GM23248 (cell line): ENCODE measurements at regions not wholly inside any gene's neighbourhood (a gene's known extent, or its start where the extent isn't known, plus 50 kb on each side); places are given as distances from the start of the nearest gene placed in this dataset.
"Not testable (repeated sequence)": the region's sequence is repeated elsewhere in the genome, so short reads cannot be mapped to it uniquely, and the experiment has no call there.

Experiments used
- DNase-seq: peaks from one replicate; pipeline ENCODE4 v3.0.0-alpha.2; 2015
- H2AFZ ChIP-seq: fragments of 200-600 bp; sonication (generic); 2 replicates; pipeline ENCODE4 v1.6.1; 2016; ENCODE audit warnings: antibody characterized with exemption
- H3F3A ChIP-seq: fragments of 200-600 bp; sonication (generic); 2 replicates; pipeline ENCODE4 v1.6.1; 2016; ENCODE audit warnings: mild to moderate bottlenecking, antibody characterized with exemption, mixed run types; ENCODE audit not compliant: insufficient read depth
- H3K27ac ChIP-seq: fragments of 200-600 bp; sonication (generic); 2 replicates; pipeline ENCODE4 v1.5.1; 2016; ENCODE audit warnings: mild to moderate bottlenecking
- H3K27me3 ChIP-seq: fragments of 200-600 bp; sonication (generic); replicated peaks from 2 replicates; pipeline ENCODE4 v1.6.1; 2016; ENCODE audit warnings: mild to moderate bottlenecking; ENCODE audit not compliant: insufficient read depth
- H3K36me3 ChIP-seq: fragments of 200-600 bp; sonication (generic); 2 replicates; pipeline ENCODE4 v1.6.1; 2016; ENCODE audit warnings: low read depth, mild to moderate bottlenecking
- H3K4me1 ChIP-seq: fragments of 200-600 bp; sonication (generic); 2 replicates; pipeline ENCODE4 v1.6.1; 2016; ENCODE audit warnings: mild to moderate bottlenecking; ENCODE audit not compliant: insufficient read depth
- H3K4me2 ChIP-seq: fragments of 200-600 bp; sonication (generic); one replicate; pipeline ENCODE4 v1.6.1; 2016; ENCODE audit warnings: mild to moderate bottlenecking; ENCODE audit not compliant: unreplicated experiment
- H3K4me3 ChIP-seq: fragments of 200-600 bp; sonication (generic); 2 replicates; pipeline ENCODE4 v1.5.1; 2016; ENCODE audit warnings: mild to moderate bottlenecking
- H3K79me2 ChIP-seq: fragments of 200-600 bp; sonication (generic); 2 replicates; pipeline ENCODE4 v1.6.1; 2016; ENCODE audit warnings: mild to moderate bottlenecking; ENCODE audit not compliant: insufficient read depth
- H3K9ac ChIP-seq: fragments of 200-600 bp; sonication (generic); 2 replicates; pipeline ENCODE4 v1.6.1; 2016; ENCODE audit warnings: mild to moderate bottlenecking
- H3K9me2 ChIP-seq: fragments of 200-600 bp; sonication (generic); 2 replicates; pipeline ENCODE4 v1.6.1; 2016; ENCODE audit warnings: mixed run types, mild to moderate bottlenecking, moderate library complexity; ENCODE audit not compliant: insufficient read depth
- H3K9me3 ChIP-seq: fragments of 200-600 bp; sonication (generic); one replicate; pipeline ENCODE4 v1.6.1; 2017; ENCODE audit warnings: low read depth
- H4K20me1 ChIP-seq: fragments of 200-600 bp; sonication (generic); 2 replicates; pipeline ENCODE4 v1.6.0; 2016; ENCODE audit not compliant: insufficient read depth
- EZH2 ChIP-seq: fragments of 200-600 bp; sonication (generic); IDR thresholded peaks from 2 replicates; pipeline ENCODE4 v1.6.1; 2018; ENCODE audit warnings: antibody characterized with exemption, mild to moderate bottlenecking; ENCODE audit not compliant: insufficient read depth, poor library complexity, severe bottlenecking
- EZH2phosphoT487 ChIP-seq: fragments of 200-600 bp; sonication (generic); IDR thresholded peaks from 2 replicates; pipeline ENCODE4 v1.6.1; 2018; ENCODE audit warnings: antibody characterized with exemption, moderate library complexity, mild to moderate bottlenecking, low read depth; ENCODE audit not compliant: insufficient read depth
- WGBS, 2 experiments: methylation state at CpG; one replicate each; pipeline ENCODE4 v1.1.6; 2015 to 2017; ENCODE audit warnings: low lambda C conversion rate in 2 of 2, low coverage in 1 of 2; ENCODE audit errors: missing lambda C conversion rate in 2 of 2; 5-methylcytosine and 5-hydroxymethylcytosine counted together
- in situ Hi-C: fragments of 300-500 bp; cut with MboI; formaldehyde crosslinking; loops from 2 replicates; pipeline ENCODE4 v1.15.0; 2020

DNA sequence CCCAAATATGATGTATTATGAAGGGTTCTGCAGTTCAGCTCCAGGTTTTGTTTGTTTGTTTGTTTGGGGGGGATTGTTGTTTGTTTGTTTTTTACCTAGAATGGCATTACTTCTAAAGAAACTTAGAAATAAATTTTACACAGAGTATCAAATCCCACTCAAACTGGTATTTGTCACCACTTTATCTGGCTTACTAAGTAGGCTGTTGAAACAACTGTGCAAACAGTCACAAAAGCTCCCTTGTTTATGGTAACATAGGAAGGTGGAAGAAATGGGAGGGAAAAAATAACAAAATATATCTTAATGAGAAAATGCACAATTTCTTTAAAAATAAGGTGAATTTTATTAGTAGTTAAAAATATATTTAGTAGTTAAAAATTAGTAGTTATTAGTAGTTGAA is 108.3 kb upstream of the ANO5 start:
- Histone ChIP-seq H3K79me2 (no peaks in the 10 kb centered on the region), H3K9ac (no peak overlapping the region), H3K4me2 (no peak overlapping the region), H3K9me3 (no peaks in the 10 kb centered on the region), H4K20me1 (no peaks in the 10 kb centered on the region), H3K4me3 (no peak overlapping the region), H2AFZ (no peak overlapping the region), H3K9me2 (no peaks in the 10 kb centered on the region), H3K4me1 (no peaks in the 10 kb centered on the region), H3K27me3 (no peaks in the 10 kb centered on the region), H3K27ac (no peak overlapping the region), H3K36me3 (no peaks in the 10 kb centered on the region), H3F3A (no peaks in the 10 kb centered on the region)
- TF ChIP-seq EZH2 (no peak), EZH2phosphoT487 (no peak)
- DNase-seq, result no peak
- in situ Hi-C loops, result no loop called here

DNA sequence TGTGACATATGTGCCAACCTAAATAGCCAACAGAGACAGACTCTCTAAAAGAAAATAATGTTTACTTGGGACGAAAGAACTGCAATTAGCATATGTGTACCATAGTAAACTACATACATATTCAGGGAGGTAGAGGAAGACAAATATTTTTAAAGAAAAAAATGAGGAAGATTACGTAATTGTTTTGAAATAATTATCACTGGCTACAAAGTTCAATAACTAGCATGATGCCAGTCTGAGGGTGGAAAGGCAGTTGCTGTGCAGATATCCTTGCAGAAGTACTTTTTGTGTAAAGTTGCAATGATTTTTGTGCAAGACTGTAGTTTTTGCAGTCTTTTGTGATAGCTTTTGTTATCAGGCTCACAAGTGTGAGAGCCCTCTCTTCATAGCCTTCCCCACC is 103.3 kb upstream of the ANO5 start:
- WGBS, 2 experiments, result 12 to 13% methylated on average over 2 of the region's 2 CpGs
- Histone ChIP-seq H3K9me2 (no peaks in the 10 kb centered on the region), H3K9me3 (no peaks in the 10 kb centered on the region), H4K20me1 (no peaks in the 10 kb centered on the region), H3K36me3 (no peaks in the 10 kb centered on the region), H3K79me2 (no peaks in the 10 kb centered on the region), H2AFZ (no peak overlapping the region), H3K4me2 (no peak overlapping the region), H3F3A (no peaks in the 10 kb centered on the region), H3K27me3 (no peaks in the 10 kb centered on the region), H3K9ac (no peak overlapping the region), H3K4me3 (no peak overlapping the region), H3K27ac (no peak overlapping the region), H3K4me1 (no peaks in the 10 kb centered on the region)
- in situ Hi-C loops, result no loop called here
- TF ChIP-seq EZH2 (no peak), EZH2phosphoT487 (no peak)
- no peak for DNase-seq

DNA sequence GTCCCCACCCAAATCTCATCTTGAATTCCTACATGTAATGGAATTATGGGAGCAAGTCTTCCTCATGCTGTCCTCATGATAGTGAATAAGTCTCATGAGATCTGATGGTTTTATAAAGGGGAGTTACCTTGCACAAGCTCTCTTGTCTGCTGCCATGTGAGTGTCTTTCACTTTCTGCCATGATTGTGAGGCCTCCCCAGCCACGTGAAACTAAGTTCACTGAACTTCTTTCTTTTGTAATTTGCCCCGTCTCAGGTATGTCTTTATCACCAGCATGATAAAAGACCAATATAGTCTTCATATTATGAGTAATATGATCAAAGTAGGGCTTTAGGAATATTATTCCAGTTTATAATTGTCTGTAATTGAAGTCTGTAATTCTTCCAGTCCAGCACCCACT is 86.3 kb upstream of the ANO5 start:
- DNase-seq, result no peak
- TF ChIP-seq EZH2phosphoT487, result no peak
- no peak for TF ChIP-seq EZH2
- H3K9me2 ChIP-seq, result no peaks in the 10 kb centered on the region
- no peak overlapping the region for H3K9ac ChIP-seq
- H2AFZ ChIP-seq, result no peak overlapping the region
- 0 to 3% methylated on average over 2 of the region's 2 CpGs for WGBS, 2 experiments
- no peaks in the 10 kb centered on the region for H3K36me3 ChIP-seq
- no peak overlapping the region for H3K4me2 ChIP-seq
- H3K4me1 ChIP-seq, result no peaks in the 10 kb centered on the region
- no peaks in the 10 kb centered on the region for H3K27me3 ChIP-seq
- H3K4me3 ChIP-seq, result no peak overlapping the region
- in situ Hi-C loops, result no loop called here
- H3K79me2 ChIP-seq, result no peaks in the 10 kb centered on the region
- no peaks in the 10 kb centered on the region for H3K9me3 ChIP-seq
- no peaks in the 10 kb centered on the region for H4K20me1 ChIP-seq
- H3F3A ChIP-seq, result no peaks in the 10 kb centered on the region
- H3K27ac ChIP-seq, result no peak overlapping the region

DNA sequence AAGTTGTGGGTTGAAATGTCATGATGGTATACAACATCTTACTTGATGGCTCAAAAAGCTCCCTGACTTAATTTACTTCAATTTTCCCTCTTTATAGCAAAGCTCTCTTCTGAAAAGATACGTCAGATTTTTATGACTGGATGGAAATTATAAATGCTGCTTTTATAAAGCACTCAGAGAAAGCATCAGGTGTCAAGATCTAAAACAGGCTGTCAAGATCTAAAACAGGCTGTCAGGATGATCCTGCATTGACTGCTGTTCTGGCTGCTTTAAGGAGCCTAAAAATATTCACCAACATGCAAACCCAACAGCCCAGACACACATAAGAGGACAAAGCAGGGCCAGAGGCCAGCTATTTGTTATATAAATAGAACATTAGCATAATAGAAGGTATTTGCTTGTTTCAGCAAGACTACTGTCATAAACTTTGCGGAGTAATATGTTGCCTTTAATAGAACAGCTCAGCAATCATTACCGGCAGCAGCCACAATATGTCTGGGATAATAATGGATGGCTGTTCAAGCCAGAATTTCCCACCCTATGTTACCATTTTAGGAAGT is 77.3 kb upstream of the ANO5 start:
- H3K27ac ChIP-seq, result no peak overlapping the region
- H3K36me3 ChIP-seq, result no peaks in the 10 kb centered on the region
- no peaks in the 10 kb centered on the region for H3K27me3 ChIP-seq
- H2AFZ ChIP-seq, result no peak overlapping the region
- no peaks in the 10 kb centered on the region for H3K9me2 ChIP-seq
- DNase-seq, result no peak
- in situ Hi-C loops, result no loop called here
- H3K4me3 ChIP-seq, result no peak overlapping the region
- H3K4me1 ChIP-seq, result no peaks in the 10 kb centered on the region
- H3F3A ChIP-seq, result no peaks in the 10 kb centered on the region
- no peak overlapping the region for H3K9ac ChIP-seq
- TF ChIP-seq EZH2 (no peak), EZH2phosphoT487 (no peak)
- 4 to 8% methylated on average over 3 of the region's 3 CpGs for WGBS, 2 experiments
- H3K79me2 ChIP-seq, result no peaks in the 10 kb centered on the region
- H3K4me2 ChIP-seq, result no peak overlapping the region
- no peaks in the 10 kb centered on the region for H3K9me3 ChIP-seq
- H4K20me1 ChIP-seq, result no peaks in the 10 kb centered on the region

DNA sequence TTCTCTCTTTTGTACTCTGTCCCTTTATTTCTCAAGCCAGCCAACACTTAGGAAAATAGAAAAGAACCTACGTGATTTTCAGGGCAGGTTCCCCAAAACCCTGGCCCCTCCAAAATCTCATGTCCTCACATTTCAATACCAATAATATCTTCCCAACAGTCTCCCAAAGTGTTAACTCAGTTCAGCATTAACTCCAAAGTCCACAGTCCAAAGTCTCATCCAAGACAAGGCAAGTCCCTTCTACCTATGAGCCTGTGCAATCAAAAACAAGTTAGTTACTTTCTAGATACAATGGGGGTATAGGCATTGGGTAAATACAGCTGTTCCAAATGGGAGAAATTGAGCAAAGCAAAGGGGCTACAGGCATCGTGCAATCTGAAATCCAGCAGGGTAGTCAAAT is 64.9 kb upstream of the ANO5 start:
- in situ Hi-C loops, H4K20me1 ChIP-seq, H3K79me2 ChIP-seq, DNase-seq, H3K4me1 ChIP-seq, H3F3A ChIP-seq, H3K36me3 ChIP-seq, H3K9me3 ChIP-seq, H3K9me2 ChIP-seq, H3K27ac ChIP-seq, H3K4me2 ChIP-seq, H3K4me3 ChIP-seq, H3K27me3 ChIP-seq, H3K9ac ChIP-seq, H2AFZ ChIP-seq: not testable (repeated sequence)
- 25 to 26% methylated on average over 2 of the region's 2 CpGs for WGBS, 2 experiments
